Hematopoietic multipotent progenitor cell treated with erythropoietin and hydrocortisone succinate and interleukin-3 and kit ligand, for 6 days (in vitro differentiated cells): ENCODE measurements at regions not wholly inside any gene's neighbourhood (a gene's known extent, or its start where the extent isn't known, plus 50 kb on each side); places are given as distances from the start of the nearest gene placed in this dataset.
A peak's percentile ranks its signal among the peaks of the same experiment; 100 is the strongest.
"Not testable (repeated sequence)": the region's sequence is repeated elsewhere in the genome, so short reads cannot be mapped to it uniquely, and the experiment has no call there.

ENCODE experiments used
- DNase-seq: peaks from one replicate; pipeline ENCODE4 v3.0.0-alpha.2; 2015

DNA sequence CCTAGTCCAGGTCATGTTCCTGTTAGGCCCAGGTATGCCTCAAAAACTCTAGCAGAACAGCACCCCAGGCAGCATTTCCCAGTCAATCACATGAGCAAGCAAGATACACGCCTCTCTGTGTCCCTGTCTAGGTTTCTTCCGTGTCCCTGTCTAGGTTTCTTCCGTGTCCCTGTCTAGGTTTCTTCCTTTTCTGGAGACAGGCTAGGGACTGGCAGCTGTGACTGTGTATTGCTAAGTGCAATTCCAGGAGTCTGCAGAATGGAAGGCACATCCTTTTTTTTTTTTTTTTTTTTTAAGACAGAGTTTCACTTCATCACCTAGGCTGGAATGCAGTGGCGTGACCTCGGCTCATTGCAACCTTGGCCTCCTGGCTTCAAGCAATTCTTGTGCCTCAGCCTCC, 77.6 kb downstream of the SETD4 start:
- DNase-seq, result no peak

DNA sequence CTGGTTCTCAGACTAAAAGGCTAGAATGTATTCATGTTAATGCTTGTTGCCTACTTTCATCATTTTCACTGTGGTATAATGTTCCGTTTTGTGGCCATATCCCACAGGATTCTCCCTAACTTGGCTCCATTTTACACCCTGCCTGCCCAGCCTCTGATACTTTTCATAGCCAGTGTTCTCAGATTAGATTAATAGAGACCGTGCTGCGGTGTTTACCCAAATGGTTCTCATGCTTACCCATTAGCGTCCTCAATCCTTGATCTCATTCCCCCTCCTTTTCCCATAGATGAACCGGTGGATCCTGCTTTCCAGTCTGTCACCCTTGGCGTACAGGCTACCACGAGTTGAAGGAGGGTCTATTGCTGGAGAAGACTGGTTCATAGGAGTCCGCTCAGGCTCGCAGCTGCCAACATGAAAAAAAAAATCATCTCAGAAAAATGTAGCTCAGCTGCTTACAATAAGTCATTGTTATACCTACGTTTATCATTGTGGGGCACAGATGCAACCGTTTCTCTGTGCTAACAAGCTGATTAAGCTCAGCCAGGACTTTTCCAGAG, 78.7 kb downstream of the SETD4 start:
- DNase-seq, result no peak

DNA sequence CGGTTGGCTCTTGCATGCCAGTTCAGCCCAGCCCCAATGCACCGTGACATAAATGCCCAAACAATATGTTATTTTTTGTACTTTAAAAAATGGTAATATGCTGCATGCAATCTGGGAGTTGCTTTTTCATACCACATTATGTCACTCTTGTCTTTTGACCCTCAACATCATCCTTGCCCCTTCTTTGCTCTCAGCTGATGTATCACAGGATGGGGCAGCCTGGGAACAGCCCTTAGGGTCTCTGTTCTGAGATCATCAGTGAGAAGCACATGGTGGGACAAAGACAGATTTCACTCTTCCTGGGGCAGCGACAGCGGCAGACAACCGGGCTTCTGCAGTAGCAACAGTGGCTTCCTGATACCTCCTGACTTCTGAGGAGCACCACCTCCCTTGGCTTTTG, 79.5 kb downstream of the SETD4 start:
- no peak for DNase-seq

DNA sequence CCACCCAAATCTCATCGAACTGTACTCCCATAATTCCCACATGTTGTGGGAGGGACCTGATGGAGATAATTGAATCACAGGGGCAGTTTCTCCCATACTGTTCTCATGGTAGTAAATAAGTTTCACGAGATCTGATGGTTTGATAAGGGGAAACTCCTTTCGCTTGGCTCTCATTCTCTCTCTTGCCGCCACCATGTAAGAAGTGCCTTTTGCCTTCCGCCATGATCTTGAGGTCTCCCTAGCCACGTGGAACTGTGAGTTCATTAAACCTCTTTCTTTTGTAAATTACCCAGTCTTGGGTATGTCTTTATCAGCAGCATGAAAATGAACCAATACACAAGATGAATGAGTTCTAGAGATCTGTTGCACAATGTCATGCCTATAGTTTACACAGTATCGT, 82.5 kb downstream of the SETD4 start:
- DNase-seq, result not testable (repeated sequence)

DNA sequence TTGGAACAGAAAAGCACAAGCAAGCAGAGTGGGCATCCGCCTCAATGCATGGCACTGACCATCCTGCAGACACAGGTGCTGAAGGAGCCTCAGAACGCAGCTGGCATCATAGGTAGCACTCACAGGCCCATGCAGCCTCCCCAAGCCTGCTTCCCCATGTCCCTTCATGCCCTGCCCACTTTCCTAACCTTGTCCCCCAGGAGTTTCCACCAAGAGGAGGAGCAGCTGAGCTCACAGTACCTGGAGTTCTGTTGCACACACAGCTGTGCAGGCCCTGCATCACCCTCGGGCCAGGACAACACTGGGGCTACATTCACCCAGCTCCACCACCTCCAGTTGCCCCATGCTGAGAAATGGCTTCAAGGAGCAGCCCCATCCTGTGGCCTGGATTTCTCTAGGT, 83.4 kb downstream of the SETD4 start:
- DNase-seq, result no peak

- no peak for DNase-seq
Measured at GRCh38 chr21:35976481-35976880, 83.8 kb downstream of the SETD4 start.

DNA sequence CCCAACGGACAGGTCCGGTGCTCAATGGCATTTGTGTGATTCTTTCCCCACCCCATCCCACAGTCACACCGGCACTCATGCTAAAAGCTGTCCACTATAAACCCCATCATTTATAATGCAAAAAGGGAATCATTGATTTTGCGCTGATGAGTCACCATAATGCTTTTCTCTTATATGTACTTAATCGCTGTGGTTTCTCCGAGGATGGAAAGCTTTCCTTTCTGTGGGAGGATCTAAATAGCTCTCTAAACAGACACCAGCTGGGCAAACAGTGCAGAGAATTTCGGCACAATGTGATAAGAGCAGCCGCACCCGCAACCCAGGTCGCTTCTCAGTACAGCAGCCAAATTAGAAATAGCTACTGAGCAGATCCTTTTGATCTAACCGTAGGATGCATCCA, 85.6 kb downstream of the SETD4 start:
- no peak for DNase-seq

GRCh38 chr21:35971824-35972223, 88.5 kb downstream of the SETD4 start:
- DNase-seq, result no peak

DNA sequence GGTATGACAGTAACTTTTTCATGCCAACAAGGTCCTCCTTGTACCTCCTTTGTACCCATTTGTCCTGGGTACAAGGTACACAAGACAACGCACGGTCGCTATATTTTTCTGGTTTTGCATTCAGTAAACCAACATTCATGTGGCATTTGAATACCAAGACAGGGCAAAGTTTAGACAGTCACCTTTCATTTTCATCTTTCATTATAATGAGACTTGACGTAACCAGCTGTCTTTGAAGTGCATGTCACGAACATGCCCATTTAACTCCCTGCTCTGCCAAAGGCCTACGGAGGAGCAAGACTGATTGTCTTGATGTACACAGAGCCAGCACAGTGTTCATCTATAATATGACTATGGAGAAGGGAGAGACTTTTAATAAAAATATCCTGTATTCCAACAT, 91.0 kb downstream of the SETD4 start:
- no peak for DNase-seq

DNA sequence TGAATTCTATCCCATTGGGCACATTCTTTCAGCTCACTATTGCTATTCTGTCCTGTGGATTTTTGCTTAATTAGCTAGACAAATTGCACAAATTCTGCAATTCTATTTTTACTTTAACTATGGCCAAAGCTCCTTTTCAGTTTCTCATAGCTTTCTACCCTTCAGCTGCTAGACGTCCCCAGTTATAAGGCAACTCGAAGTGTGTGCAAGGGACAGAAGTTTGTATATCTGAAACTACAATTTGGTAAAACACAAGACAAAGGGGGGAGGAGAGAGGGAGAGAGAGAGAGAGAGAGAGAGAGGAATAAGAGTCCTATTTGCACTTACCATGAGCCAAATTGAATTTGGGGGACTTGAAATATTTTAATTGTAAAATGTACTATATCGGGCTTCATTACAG, 91.8 kb downstream of the SETD4 start:
- no peak for DNase-seq

- no peak for DNase-seq
Measured at GRCh38 chr21:35965699-35966098, 94.6 kb downstream of the SETD4 start.

GRCh38 chr21:35963920-35964451, 96.3 kb downstream of the SETD4 start:
- no peak for DNase-seq

- no peak for DNase-seq
Measured at GRCh38 chr21:35962917-35963316, 97.4 kb downstream of the SETD4 start.

DNA sequence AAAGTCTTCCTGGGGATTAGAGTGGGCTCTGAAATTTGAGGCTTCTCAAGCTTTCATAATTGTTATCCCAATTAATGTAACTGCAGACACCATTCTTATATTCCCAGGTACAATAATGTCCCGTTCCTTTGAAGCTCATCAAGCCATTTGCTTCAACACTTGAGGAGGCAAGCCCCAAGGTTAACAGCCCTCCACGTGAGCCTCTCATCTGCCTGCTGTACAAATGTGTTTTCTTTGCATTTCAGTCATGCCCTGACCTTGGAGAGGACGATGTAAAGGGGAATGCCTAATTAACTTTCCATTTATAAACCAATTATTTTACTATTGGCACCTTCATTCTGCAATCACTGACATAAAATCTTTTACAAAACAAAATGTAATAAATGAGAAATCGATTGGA, 106.3 kb downstream of the SETD4 start:
- no peak for DNase-seq

GRCh38 chr21:35953597-35953996, 106.7 kb downstream of the SETD4 start:
- DNase-seq, result no peak

DNA sequence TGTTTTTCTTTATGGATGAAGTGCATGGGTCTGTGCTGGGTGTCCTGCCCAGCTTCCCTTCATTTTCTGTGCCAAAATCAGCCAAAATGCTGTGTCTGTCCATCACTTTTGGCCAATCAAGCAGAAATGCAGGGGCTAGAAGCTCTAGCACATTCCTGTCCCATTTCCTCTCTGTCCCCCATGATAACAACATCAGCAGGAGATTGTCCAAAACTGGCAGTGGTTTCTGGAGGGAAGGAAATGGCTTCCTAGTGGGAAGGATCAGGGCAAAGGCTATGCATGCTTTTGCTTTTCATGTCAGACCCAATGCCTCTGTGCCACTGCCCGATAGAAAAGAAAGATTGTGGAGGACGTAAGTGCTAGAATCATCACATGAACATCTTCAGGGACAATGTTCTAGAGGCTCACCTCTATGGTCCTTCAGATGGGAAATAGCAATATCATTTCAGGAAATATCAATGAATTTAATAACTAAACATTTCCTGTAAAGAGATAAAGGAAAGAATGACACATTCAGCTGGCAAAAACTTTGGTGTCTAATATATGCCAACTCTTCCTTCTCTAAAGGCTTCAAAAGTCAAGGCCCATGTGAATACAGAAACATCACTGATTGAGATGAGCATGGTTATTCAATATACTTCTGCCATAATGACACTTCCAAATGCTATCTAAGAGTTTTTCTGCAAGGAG, 107.5 kb downstream of the SETD4 start:
- DNase-seq, result no peak

GRCh38 chr21:35948982-35949381, 111.3 kb downstream of the SETD4 start:
- DNase-seq, result no peak

DNA sequence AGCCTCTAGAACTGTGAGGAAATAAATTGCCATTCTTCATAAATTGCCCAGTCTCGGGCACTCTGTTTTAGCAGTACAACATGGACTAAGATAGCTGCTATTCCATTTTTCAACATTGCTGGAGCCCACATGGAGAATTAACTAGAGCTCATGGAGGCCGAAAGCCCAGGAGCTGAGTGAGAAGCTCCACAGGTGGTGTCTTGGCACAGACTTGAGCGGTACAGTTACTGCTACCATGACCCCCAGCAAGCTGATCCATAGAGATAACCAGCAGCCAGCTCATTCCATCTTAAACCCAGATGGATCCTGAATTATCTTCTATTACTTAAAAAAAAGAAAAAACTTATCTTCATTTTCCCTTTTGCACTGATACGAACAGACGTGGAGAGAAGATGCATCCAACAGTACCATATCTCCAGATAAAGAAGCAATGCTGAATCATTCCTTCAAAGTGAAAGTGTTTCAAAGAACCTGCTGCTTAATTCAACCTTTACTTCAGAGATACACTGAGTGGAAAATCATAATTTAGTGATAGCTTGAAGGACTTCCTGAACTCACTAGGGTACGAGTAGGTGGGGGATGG, 115.1 kb downstream of the SETD4 start:
- peak; percentile 49 for DNase-seq

- DNase-seq, result no peak
Measured at GRCh38 chr21:35943752-35944151, 116.6 kb downstream of the SETD4 start.

DNA sequence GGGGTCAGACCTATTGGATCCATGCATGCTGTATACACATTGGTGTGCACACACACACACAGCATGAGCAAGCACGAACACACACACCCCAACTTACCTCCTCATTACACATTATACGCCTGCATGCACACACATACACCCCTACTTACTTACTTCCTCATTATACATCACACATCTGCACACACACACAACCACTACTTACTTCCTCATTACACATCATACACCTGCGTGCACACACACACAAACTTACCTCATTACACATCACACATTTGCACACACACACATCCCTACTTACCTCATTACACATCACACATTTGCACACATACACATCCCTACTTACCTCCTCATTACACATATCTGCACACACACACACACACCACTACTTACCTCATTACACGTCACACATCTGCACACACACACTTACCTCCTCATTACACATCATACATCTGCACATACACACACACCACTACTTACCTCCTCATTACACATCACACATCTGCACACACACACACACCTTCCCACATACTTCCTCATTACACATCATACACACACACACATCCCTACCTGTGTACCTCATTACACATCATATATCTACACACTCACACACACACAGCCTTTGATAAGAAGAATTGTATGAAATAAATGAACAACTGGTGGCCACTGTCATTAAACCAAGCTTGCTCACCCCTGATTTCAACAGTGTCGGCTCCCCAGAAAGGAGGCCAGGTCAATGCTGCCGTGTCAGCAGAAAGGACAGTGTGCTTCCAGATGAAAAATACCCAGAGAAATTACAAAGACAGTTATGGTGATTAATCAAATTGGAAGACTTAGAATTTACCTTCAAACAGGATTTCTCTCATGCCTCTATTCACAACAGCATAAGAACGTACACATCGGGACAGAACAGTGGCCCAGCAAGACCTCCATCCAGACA, 117.8 kb downstream of the SETD4 start:
- no peak for DNase-seq

DNA sequence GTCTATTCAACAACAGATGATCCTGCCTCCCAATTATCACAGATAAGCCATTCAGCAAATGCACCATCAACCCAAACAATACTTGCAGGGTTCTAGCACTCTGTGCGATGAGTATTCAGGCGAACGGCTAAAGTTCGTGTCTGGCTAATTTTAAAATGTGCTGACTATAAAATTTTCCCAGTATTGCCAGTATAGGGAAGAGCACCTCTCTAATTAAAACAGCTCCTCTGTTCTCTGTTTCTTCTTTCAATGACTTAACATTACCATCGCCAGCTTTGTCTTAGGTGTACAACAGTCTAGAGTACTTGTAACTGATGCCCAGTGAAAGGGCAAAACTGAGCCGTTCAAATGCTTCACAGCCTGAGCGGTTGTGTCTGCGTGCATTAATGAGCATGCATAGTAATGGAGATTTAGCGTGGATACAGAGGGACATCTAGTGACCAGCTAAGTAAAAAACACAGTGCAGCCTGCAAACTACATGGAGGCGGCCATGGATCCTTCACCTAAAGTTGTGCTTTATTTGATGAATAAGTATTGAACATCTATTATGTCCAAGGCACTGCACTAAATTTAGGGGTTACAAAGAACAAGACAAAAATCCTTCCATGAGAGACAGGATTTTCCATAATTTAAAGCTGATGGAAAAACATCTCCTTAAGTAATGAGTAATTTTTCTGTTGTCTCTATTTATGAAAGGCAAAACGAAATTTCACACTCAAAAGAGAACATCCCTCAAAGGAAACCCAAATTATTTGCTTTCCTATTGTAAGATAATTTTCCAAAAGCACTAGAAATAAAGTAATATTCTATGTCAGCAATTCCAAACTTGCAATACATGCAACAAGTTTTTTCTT, 120.0 kb downstream of the SETD4 start:
- DNase-seq, result peak; percentile 88

- DNase-seq, result no peak
Measured at GRCh38 chr21:35938446-35938845, 121.9 kb downstream of the SETD4 start.
